HepG2 (cell line): ENCODE measurements at regions not wholly inside any gene's neighbourhood (a gene's known extent, or its start where the extent isn't known, plus 50 kb on each side); places are given as distances from the start of the nearest gene placed in this dataset.

ENCODE experiments used
- ATAC-seq: fragments of 200-7000 bp; cut with Tn5 transposase; 3 replicates; pipeline ENCODE4 v1.9.1; 2020; ENCODE audit warnings: mild to moderate bottlenecking, moderate library complexity
- BruUV-seq: library from RNA; stranded (reverse); fragments of 400-500 nt; replicated peaks from 2 replicates; lab custom pipeline; 2021; lab: Mats Ljungman, UMichigan
- CTCF ChIA-PET: fragments of 300-600 bp; formaldehyde crosslinking; extraction: SDS; loops from one replicate; lab custom pipeline; 2021; ENCODE audit warnings: low total read pairs, inconsistent platforms, low intra/inter-chr PET ratio; lab: Yijun Ruan, JAX
- POLR2A ChIA-PET: fragments of 350-600 bp; sonication (Branson Sonifier 250); formaldehyde crosslinking; loops from one replicate; lab custom pipeline; 2020; ENCODE audit warnings: antibody characterized with exemption, inconsistent platforms; lab: Yijun Ruan, JAX
- DNase-seq: peaks from one replicate; pipeline ENCODE4 v3.0.0-alpha.2; 2015; ENCODE audit warnings: low spot score
- FAIRE-seq: peaks from 3 replicates; lab custom pipeline; 2011; peaks lifted over from hg19 to GRCh38; lab: Jason Lieb, UNC
- H2AFZ ChIP-seq: one replicate; pipeline ENCODE4 v1.6.1; 2011; ENCODE audit warnings: low read length, inconsistent platforms
- H3K27ac ChIP-seq: fragments of 300-600 bp; 3 replicates; pipeline ENCODE4 v1.8.0; 2011; ENCODE audit warnings: mixed run types, mild to moderate bottlenecking, mixed read lengths, low read length, inconsistent platforms; ENCODE audit not compliant: insufficient read depth; ENCODE audit errors: extremely low read length
- H3K27me3 ChIP-seq, 2 experiments: fragments of 200-600 bp in 1 of 2; 2 replicates in 1 of 2; 3 replicates in 1 of 2; pipeline versions ENCODE4 v1.6.0 to v1.8.0; 2011; ENCODE audit warnings: low read length in 2 of 2, mild to moderate bottlenecking in 2 of 2, moderate library complexity in 2 of 2, inconsistent platforms in 1 of 2; ENCODE audit not compliant: insufficient read depth in 2 of 2, control insufficient read depth in 1 of 2
- H3K36me3 ChIP-seq, 2 experiments: fragments of 200-600 bp in 1 of 2; replicated peaks in 1 of 2; 2 replicates in 1 of 2; 3 replicates in 1 of 2; pipeline versions ENCODE4 v1.5.1 to v1.8.0; 2011; ENCODE audit warnings: low read length in 2 of 2, inconsistent platforms in 1 of 2; ENCODE audit not compliant: insufficient read depth in 2 of 2, control insufficient read depth in 1 of 2
- H3K4me1 ChIP-seq: 2 replicates; pipeline ENCODE4 v1.5.1; 2012; ENCODE audit warnings: low read length, inconsistent platforms; ENCODE audit not compliant: insufficient read depth
- H3K4me2 ChIP-seq: 2 replicates; pipeline ENCODE4 v1.6.0; 2011; ENCODE audit warnings: low read depth, low read length, inconsistent platforms
- H3K4me3 ChIP-seq, 3 experiments: fragments of 200-600 bp in 1 of 3; sonication (generic), shearing (Covaris generic) in 1 of 3; replicated peaks in 1 of 3; 2 replicates each; pipeline ENCODE4 v1.5.1; 2011 to 2016; ENCODE audit warnings: low read length in 3 of 3, inconsistent platforms in 2 of 3, low read depth in 2 of 3, mild to moderate bottlenecking in 2 of 3, control low read depth in 1 of 3, mixed read lengths in 1 of 3; ENCODE audit not compliant: insufficient read depth in 1 of 3
- H3K79me2 ChIP-seq: one replicate; pipeline ENCODE4 v1.6.1; 2011; ENCODE audit warnings: low read length, inconsistent platforms; ENCODE audit not compliant: insufficient read depth
- H3K9ac ChIP-seq: 2 replicates; pipeline ENCODE4 v1.6.0; 2011; ENCODE audit warnings: mild to moderate bottlenecking, low read depth, low read length, inconsistent platforms; ENCODE audit not compliant: insufficient read depth
- H3K9me3 ChIP-seq: 2 replicates; pipeline ENCODE4 v1.5.1; 2012; ENCODE audit warnings: mild to moderate bottlenecking, low read length
- H4K20me1 ChIP-seq: 2 replicates; pipeline ENCODE4 v1.6.0; 2011; ENCODE audit warnings: inconsistent platforms, mild to moderate bottlenecking, low read length, moderate library complexity; ENCODE audit not compliant: insufficient read depth
- BRCA1 ChIP-seq: sonication (generic); formaldehyde crosslinking; IDR thresholded peaks from 2 replicates; pipeline ENCODE4 v1.4.0; 2020; ENCODE audit warnings: missing genetic modification reagents
- CEBPG ChIP-seq: IDR thresholded peaks from 2 replicates; pipeline ENCODE4 v1.6.1; 2016
- FOSL2 ChIP-seq: sonication (generic); formaldehyde crosslinking; IDR thresholded peaks from 2 replicates; pipeline ENCODE4 v1.4.0; 2020; ENCODE audit warnings: missing genetic modification reagents
- HNF1B ChIP-seq: sonication (generic); formaldehyde crosslinking; IDR thresholded peaks from 2 replicates; pipeline ENCODE4 v1.5.1; 2020; ENCODE audit warnings: mild to moderate bottlenecking, moderate library complexity, missing genetic modification reagents
- IKZF4 ChIP-seq: sonication (generic); formaldehyde crosslinking; IDR thresholded peaks from 2 replicates; pipeline ENCODE4 v1.5.1; 2020; ENCODE audit warnings: borderline replicate concordance, mild to moderate bottlenecking, low read depth, missing genetic modification reagents; ENCODE audit errors: not compliant biosample characterization
- MIER3 ChIP-seq: IDR thresholded peaks from 2 replicates; pipeline ENCODE4 v1.6.1; 2016; ENCODE audit warnings: missing compliant biosample characterization, borderline replicate concordance
- PLSCR1 ChIP-seq: sonication (generic); formaldehyde crosslinking; IDR thresholded peaks from 2 replicates; pipeline ENCODE4 v1.5.0; 2020; ENCODE audit warnings: missing genetic modification reagents, mild to moderate bottlenecking, borderline replicate concordance
- POLR2A ChIP-seq, 2 experiments: IDR thresholded peaks; 2 replicates each; pipeline ENCODE4 v1.6.1; 2011; ENCODE audit warnings: low read depth in 2 of 2, low read length in 2 of 2, mild to moderate bottlenecking in 1 of 2, moderate library complexity in 1 of 2; ENCODE audit not compliant: insufficient read depth in 1 of 2
- RAD51 ChIP-seq: fragments of 450-650 bp; IDR thresholded peaks from 2 replicates; pipeline ENCODE4 v1.6.1; 2016; ENCODE audit warnings: borderline replicate concordance
- RFX3 ChIP-seq: IDR thresholded peaks from 2 replicates; pipeline ENCODE4 v1.6.1; 2016; ENCODE audit warnings: missing biosample characterization, missing genetic modification reagents
- RNF219 ChIP-seq: sonication (generic); formaldehyde crosslinking; IDR thresholded peaks from 2 replicates; pipeline ENCODE4 v1.5.0; 2020; ENCODE audit warnings: mild to moderate bottlenecking, missing genetic modification reagents
- RXRB ChIP-seq: IDR thresholded peaks from 2 replicates; pipeline ENCODE4 v1.6.1; 2016; ENCODE audit warnings: borderline replicate concordance, missing genetic modification reagents, missing compliant biosample characterization
- STAT5B ChIP-seq: sonication (generic); formaldehyde crosslinking; IDR thresholded peaks from 2 replicates; pipeline ENCODE4 v1.4.0; 2020; ENCODE audit warnings: missing genetic modification reagents
- TAF15 ChIP-seq: fragments of 200-400 bp; formaldehyde crosslinking; IDR thresholded peaks from one replicate; pipeline ENCODE4 v1.6.1; 2018; ENCODE audit warnings: mild to moderate bottlenecking, low read depth, low read length; ENCODE audit not compliant: poor library complexity, severe bottlenecking
- ZNF224 ChIP-seq: sonication (generic); formaldehyde crosslinking; IDR thresholded peaks from 2 replicates; pipeline ENCODE4 v1.5.0; 2020; ENCODE audit warnings: mild to moderate bottlenecking, missing genetic modification reagents
- ZNF232 ChIP-seq: sonication (generic); formaldehyde crosslinking; IDR thresholded peaks from 2 replicates; pipeline ENCODE4 v1.4.0; 2020; ENCODE audit warnings: missing genetic modification reagents, borderline replicate concordance
- ZNF704 ChIP-seq: sonication (generic); formaldehyde crosslinking; IDR thresholded peaks from 2 replicates; pipeline ENCODE4 v1.8.1; 2023; ENCODE audit warnings: mild to moderate bottlenecking, inconsistent platforms, moderate library complexity, missing genetic modification reagents, borderline replicate concordance
- ZNF781 ChIP-seq: sonication (generic); formaldehyde crosslinking; IDR thresholded peaks from 2 replicates; pipeline ENCODE4 v1.5.1; 2020; ENCODE audit warnings: borderline replicate concordance, mild to moderate bottlenecking, missing genetic modification reagents; ENCODE audit errors: not compliant biosample characterization
- WGBS: methylation state at CpG from one replicate; pipeline ENCODE4 v1.1.6; 2017; ENCODE audit warnings: low lambda C conversion rate; 5-methylcytosine and 5-hydroxymethylcytosine counted together
- in situ Hi-C: cut with HindIII; loops from 2 replicates; pipeline ENCODE4 v1.10.0; 2017; ENCODE audit warnings: low pct_unique_long_range_greater_than_20kb; ENCODE audit not compliant: extremely low pct_ligation_motif_present
- intact Hi-C: fragments of 100-400 bp; cut with micrococcal nuclease; formaldehyde crosslinking; loops from one replicate; pipeline ENCODE4 v1.10.0; 2022; ENCODE audit not compliant: unreplicated experiment

GRCh38 chrX:55167124-55167803 is 52.9 kb upstream of the PAGE5 start (continued):
- TF ChIP-seq ZNF704 (no peak), TAF15 (no peak), FOSL2 (CRISPR knock-in tag) (no peak), ZNF781 (CRISPR knock-in tag) (no peak)

GRCh38 chrX:55167901-55168300 is 52.2 kb upstream of the PAGE5 start:
- Histone ChIP-seq H3K4me2 (no peak overlapping the region), H2AFZ (no peak overlapping the region), H4K20me1 (no peaks in the 10 kb centered on the region), H3K27ac (no peak overlapping the region), H3K36me3 (no peaks in the 10 kb centered on the region), H3K27me3 (no peaks in the 10 kb centered on the region), H3K79me2 (no peaks in the 10 kb centered on the region), H3K9me3 (no peaks in the 10 kb centered on the region), H3K4me3 (no peak overlapping the region), H3K9ac (no peak overlapping the region), H3K4me1 (no peaks in the 10 kb centered on the region)
- CTCF ChIA-PET: no interaction called here
- in situ Hi-C loops (no loop called here), intact Hi-C loops (no loop called here)
- TF ChIP-seq CEBPG (no peak), POLR2A (IDR thresholded peaks at IDR 0.05; ENCODE audit: insufficient read depth in 1 of 2, low read depth in 2 of 2, low read length in 2 of 2) (no peak), RNF219 (CRISPR knock-in tag) (no peak), IKZF4 (CRISPR knock-in tag) (no peak), RAD51 (no peak), RXRB (no peak), HNF1B (CRISPR knock-in tag) (no peak), ZNF224 (no peak), STAT5B (CRISPR knock-in tag) (no peak), MIER3 (no peak), ZNF232 (no peak), PLSCR1 (CRISPR knock-in tag) (no peak), RFX3 (no peak), BRCA1 (CRISPR knock-in tag) (no peak)
- POLR2A ChIA-PET: no interaction called here
- no TSS peak for BruUV-seq
- 39% methylated on average over 3 of the region's 4 CpGs for WGBS
- FAIRE-seq (no peak), ATAC-seq (no peak), DNase-seq (no peak)
